Dedifferentiated amniotic fluid mesenchymal stem cell (primary cell): ENCODE measurements at regions not wholly inside any gene's neighbourhood (a gene's known extent, or its start where the extent isn't known, plus 50 kb on each side); places are given as distances from the start of the nearest gene placed in this dataset.

Source experiments
- DNase-seq: peaks from one replicate; pipeline ENCODE4 v3.0.0-alpha.2; 2016; ENCODE audit errors: extremely low spot score

- no peak for DNase-seq
Observed at GRCh38 chr2:8043295-8043694, 638.6 kb upstream of the ID2 start.

GRCh38 chr2:8044046-8044594 is 637.7 kb upstream of the ID2 start:
- DNase-seq, result no peak

- DNase-seq, result no peak
Observed at GRCh38 chr2:8045081-8045614, 636.7 kb upstream of the ID2 start.

GRCh38 chr2:8046849-8047248 is 635.0 kb upstream of the ID2 start:
- DNase-seq, result no peak

GRCh38 chr2:8049176-8049575 is 632.7 kb upstream of the ID2 start:
- DNase-seq, result no peak

- no peak for DNase-seq
Observed at GRCh38 chr2:8049851-8050571, 631.8 kb upstream of the ID2 start.

- no peak for DNase-seq
Observed at GRCh38 chr2:8053216-8053615, 628.6 kb upstream of the ID2 start.

GRCh38 chr2:8054070-8054469 is 627.8 kb upstream of the ID2 start:
- DNase-seq, result no peak

- no peak for DNase-seq
Observed at GRCh38 chr2:8058652-8059051, 623.2 kb upstream of the ID2 start.

GRCh38 chr2:8059255-8059654 is 622.6 kb upstream of the ID2 start:
- no peak for DNase-seq

GRCh38 chr2:8059794-8060193 is 622.1 kb upstream of the ID2 start:
- no peak for DNase-seq

- DNase-seq, result no peak
Observed at GRCh38 chr2:8061219-8061618, 620.6 kb upstream of the ID2 start.

- DNase-seq, result no peak
Observed at GRCh38 chr2:8064603-8065002, 617.3 kb upstream of the ID2 start.

- DNase-seq, result no peak
Observed at GRCh38 chr2:8065191-8065590, 616.7 kb upstream of the ID2 start.

GRCh38 chr2:8067784-8068336 is 614.0 kb upstream of the ID2 start:
- no peak for DNase-seq

- DNase-seq, result no peak
Observed at GRCh38 chr2:8072907-8073306, 608.9 kb upstream of the ID2 start.

GRCh38 chr2:8073916-8074315 is 607.9 kb upstream of the ID2 start:
- no peak for DNase-seq

GRCh38 chr2:8076448-8077342 is 605.2 kb upstream of the ID2 start:
- no peak for DNase-seq

GRCh38 chr2:8078705-8079104 is 603.2 kb upstream of the ID2 start:
- DNase-seq, result no peak

GRCh38 chr2:8080063-8080462 is 601.8 kb upstream of the ID2 start:
- DNase-seq, result no peak

GRCh38 chr2:8081130-8081529 is 600.7 kb upstream of the ID2 start:
- no peak for DNase-seq

GRCh38 chr2:8082840-8083239 is 599.0 kb upstream of the ID2 start:
- no peak for DNase-seq
